ENCODE measurements at regions not wholly inside any gene's neighbourhood (a gene's known extent, or its start where the extent isn't known, plus 50 kb on each side); places are given as distances from the start of the nearest gene placed in this dataset.

GRCh38 chr20:36825385-36826104 is 50.4 kb upstream of the TLDC2 start:
- Histone ChIP-seq H3K4me1 (ENCODE audit: insufficient read depth, low read length) (no peaks in the 10 kb centered on the region), H3K36me3 (replicated peaks in 1 of 2; ENCODE audit: control insufficient read depth in 1 of 2, insufficient read depth in 2 of 2, low read length in 2 of 2) (peaks cover 17 to 36% of the 10 kb centered on the region in 2 experiments), H3K27ac (ENCODE audit: extremely low read length, insufficient read depth, low read length) (no peak overlapping the region), H4K20me1 (ENCODE audit: insufficient read depth, low read length) (no peaks in the 10 kb centered on the region), H3K9me3 (ENCODE audit: low read length) (no peaks in the 10 kb centered on the region), H3K79me2 (ENCODE audit: insufficient read depth, low read length) (no peaks in the 10 kb centered on the region), H3K27me3 (ENCODE audit: control insufficient read depth in 1 of 2, insufficient read depth in 2 of 2, low read length in 2 of 2) (no peaks in the 10 kb centered on the region), H3K9ac (ENCODE audit: insufficient read depth, low read depth, low read length) (no peak overlapping the region), H2AFZ (ENCODE audit: low read length) (no peak overlapping the region), H3K4me3 (replicated peaks in 1 of 3; ENCODE audit: insufficient read depth in 1 of 3, low read depth in 2 of 3, low read length in 3 of 3) (no peak overlapping the region), H3K4me2 (ENCODE audit: low read depth, low read length) (no peak overlapping the region)
- BruUV-seq (replicated peaks), result no TSS peak
- in situ Hi-C loops (cut with HindIII; ENCODE audit: extremely low pct_ligation_motif_present, low pct_unique_long_range_greater_than_20kb) (no loop called here), intact Hi-C loops (cut with micrococcal nuclease; ENCODE audit: unreplicated experiment) (no loop called here)
- ChIA-PET CTCF (ENCODE audit: low intra/inter-chr PET ratio, low total read pairs) (no interaction called here), POLR2A (no interaction called here)
- DNase-seq (ENCODE audit: low spot score), result no peak
- ATAC-seq, result no peak
- no peak for FAIRE-seq
- WGBS (ENCODE audit: low lambda C conversion rate), result 86% methylated on average over 17 of the region's 17 CpGs
- TF ChIP-seq RFX1 (IDR thresholded peaks at IDR 0.05) (peak; percentile 44; the same call in 1 of the 2 replicates), ZNF687 (CRISPR knock-in tag; IDR thresholded peaks at IDR 0.05) (no peak), ZNF558 (CRISPR knock-in tag; IDR thresholded peaks at IDR 0.05; ENCODE audit: borderline replicate concordance) (no peak), FOXP1 (IDR thresholded peaks at IDR 0.05) (no peak), FOXP1 (CRISPR knock-in tag; IDR thresholded peaks at IDR 0.05) (no peak), ARID2 (CRISPR knock-in tag; IDR thresholded peaks at IDR 0.05; ENCODE audit: borderline replicate concordance) (no peak)

Measured in HepG2 (cell line).